NCI-H2081 treated with DMSO at 0.1 percent for 48 hours (cell line): ENCODE measurements at regions not wholly inside any gene's neighbourhood (a gene's known extent, or its start where the extent isn't known, plus 50 kb on each side); places are given as distances from the start of the nearest gene placed in this dataset.
"Not testable (repeated sequence)": the region's sequence is repeated elsewhere in the genome, so short reads cannot be mapped to it uniquely, and the experiment has no call there.

ENCODE experiments used
- DNase-seq: peaks from one replicate; lab custom pipeline; 2025; lab: John Stamatoyannopoulos, UW

GRCh38 chr4:32841217-32841616 lies 2121.0 kb downstream of the PCDH7 start:
- no peak for DNase-seq

DNA sequence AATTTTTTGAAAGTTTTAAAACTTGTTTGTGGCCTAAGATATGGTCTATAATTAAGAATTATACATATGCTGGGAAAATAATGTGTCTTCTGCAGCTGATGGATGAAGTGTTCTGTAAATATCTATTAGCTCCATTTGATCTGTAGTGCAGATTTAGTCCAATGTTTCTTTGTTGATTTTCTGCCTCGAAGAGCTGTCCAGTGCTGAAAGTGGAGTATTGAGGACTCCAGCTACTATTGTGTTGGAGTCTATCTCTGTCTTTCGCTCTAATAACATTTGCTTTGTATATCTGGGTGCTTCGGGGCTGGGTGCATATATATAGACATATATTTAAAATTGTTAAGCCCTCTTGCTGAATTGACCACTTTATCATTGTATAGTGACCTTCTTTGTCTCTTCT lies 2127.3 kb downstream of the PCDH7 start:
- no peak for DNase-seq

GRCh38 chr4:32855622-32856021 lies 2135.5 kb downstream of the PCDH7 start:
- no peak for DNase-seq

DNA sequence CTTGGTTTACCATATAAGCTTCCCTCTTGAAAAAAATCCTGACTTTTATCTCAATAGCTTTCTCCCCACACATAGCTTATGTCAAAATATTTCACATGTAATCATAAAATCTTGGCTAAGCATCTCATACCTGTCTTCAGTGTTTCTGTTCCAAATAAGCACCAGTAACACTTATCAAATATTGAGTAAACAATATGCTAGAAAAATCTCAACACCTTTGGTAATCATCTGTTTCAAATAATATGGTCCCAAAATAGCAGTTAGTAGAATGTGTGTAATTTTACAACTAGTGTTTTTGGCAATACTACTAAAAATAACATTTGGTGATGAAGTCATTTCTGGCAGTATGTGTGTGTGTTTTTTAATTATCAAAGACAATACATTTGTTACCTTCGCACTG lies 2138.2 kb downstream of the PCDH7 start:
- DNase-seq = no peak

DNA sequence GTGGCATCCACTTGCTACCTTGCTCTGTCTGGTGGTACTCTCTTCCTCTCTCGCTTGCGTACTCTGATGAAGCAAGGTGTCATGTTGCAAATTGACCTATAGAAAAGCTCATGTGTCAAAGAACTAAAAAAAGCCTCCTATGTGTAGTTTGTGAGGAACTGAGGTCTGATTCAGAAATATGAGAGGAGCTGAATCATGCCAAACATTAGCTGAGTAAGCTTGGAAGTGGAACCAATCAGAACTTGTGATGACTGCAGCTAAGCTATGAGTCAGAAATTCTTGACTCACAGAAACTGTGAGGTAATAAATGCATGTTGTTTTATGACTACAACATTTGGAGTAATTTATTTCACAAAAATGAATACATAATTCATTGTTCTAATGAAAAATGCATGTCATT lies 2138.8 kb downstream of the PCDH7 start:
- no peak for DNase-seq

GRCh38 chr4:32864713-32865351 lies 2144.7 kb downstream of the PCDH7 start:
- DNase-seq = no peak

DNA sequence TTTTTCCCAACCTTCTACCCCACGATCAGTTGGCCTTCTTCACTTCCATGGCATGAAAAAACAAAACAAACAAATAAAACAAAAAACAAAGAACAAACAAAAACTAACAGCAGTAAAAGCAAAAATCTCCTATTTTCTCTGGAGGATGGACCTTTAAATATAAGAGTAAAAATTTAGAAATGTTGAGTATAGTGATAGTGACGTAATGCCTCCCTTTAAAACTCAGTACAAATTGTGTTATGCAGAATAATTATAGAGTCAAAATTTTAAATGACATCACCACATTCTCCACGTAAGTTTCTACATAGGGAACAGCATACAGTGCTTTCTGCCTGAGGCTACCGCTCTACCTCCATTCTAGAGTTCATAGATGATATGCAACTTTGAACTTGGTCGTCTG lies 2156.4 kb downstream of the PCDH7 start:
- DNase-seq = no peak

DNA sequence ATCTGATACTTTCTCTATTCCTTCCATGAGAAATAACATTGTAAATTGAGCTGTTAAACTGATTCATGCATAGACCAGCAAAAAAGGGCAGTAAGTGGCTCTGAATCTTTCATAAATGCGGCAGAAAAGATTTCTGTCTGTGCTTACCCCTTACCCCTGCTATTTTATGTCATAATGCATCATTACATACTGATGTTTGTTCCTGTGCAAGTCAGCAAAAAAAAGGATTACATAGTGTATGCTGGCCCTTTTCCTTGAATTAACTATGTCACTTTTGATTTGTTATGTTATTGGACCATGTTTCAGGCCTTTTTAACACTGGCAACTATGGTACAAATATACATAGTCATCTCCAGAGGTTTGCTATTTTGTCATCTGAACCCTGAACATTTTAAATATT lies 2159.7 kb downstream of the PCDH7 start:
- DNase-seq = no peak

- no peak for DNase-seq
Observed at GRCh38 chr4:32884198-32884597, 2164.0 kb downstream of the PCDH7 start.

- no peak for DNase-seq
Observed at GRCh38 chr4:32890398-32890797, 2170.2 kb downstream of the PCDH7 start.

DNA sequence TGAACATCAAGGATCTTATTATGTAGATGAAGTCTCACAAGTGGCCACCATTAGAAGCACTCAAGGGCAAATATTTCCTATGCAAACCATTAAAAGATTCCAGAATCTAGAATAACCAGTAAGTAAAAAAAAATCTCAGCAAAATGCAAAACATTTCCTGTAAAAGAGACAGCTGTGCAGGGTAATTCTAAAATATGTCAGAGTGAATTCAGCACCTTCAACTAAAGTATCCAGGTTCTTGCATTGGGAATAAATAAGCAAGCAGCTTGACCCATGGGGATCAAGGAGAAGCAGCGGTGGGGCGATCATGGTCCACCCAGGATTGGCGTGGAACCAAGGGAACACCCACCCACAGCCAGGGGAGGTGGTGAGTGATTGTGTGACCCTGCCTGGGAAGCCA lies 2188.9 kb downstream of the PCDH7 start:
- no peak for DNase-seq

GRCh38 chr4:32909736-32910135 lies 2189.6 kb downstream of the PCDH7 start:
- DNase-seq = no peak

- DNase-seq = no peak
Observed at GRCh38 chr4:32917586-32917985, 2197.4 kb downstream of the PCDH7 start.

GRCh38 chr4:32929796-32930699 lies 2209.9 kb downstream of the PCDH7 start:
- DNase-seq = no peak

GRCh38 chr4:32930700-32931099 lies 2210.5 kb downstream of the PCDH7 start:
- no peak for DNase-seq

GRCh38 chr4:32931475-32931874 lies 2211.3 kb downstream of the PCDH7 start:
- DNase-seq = no peak

- no peak for DNase-seq
Observed at GRCh38 chr4:32932156-32932555, 2212.0 kb downstream of the PCDH7 start.

GRCh38 chr4:32939222-32939621 lies 2219.1 kb downstream of the PCDH7 start:
- not testable (repeated sequence) for DNase-seq

DNA sequence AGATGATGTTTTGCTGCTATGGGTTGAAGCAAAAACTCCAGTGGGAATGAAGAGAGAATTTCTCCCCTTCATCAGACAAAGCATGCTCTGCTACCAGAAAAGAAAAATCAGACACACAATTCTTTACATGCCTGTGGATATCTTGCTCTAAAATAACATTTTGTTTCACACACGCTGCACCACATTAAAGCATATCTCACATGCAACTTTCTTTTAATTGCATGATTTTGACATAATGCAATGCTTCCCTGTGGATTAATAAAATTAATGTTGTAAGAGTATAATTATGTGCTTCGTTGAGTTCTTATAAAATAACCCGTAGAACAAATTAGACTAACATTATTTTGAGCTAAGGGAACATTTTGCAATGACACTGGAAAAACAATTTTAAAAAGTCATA lies 2230.7 kb downstream of the PCDH7 start:
- no peak for DNase-seq

DNA sequence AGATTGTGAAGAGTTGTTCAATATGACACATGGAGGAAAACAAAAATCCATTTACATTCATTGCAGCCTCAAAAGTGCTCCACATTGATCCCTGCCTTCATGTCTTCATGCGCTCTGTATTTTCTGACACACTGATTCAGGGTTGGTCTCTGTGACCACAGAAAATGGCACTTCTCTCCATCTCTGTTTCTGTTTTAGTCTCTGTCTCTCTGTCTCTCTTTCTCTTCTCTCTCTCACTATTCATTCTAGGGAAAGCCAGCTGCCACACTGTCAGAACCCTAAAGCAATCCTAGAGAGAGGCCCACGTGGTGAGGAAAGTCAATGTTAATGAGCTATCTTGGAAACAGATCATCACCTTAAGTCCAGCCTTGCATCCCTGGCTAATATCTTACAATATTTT lies 2238.4 kb downstream of the PCDH7 start:
- DNase-seq = no peak

DNA sequence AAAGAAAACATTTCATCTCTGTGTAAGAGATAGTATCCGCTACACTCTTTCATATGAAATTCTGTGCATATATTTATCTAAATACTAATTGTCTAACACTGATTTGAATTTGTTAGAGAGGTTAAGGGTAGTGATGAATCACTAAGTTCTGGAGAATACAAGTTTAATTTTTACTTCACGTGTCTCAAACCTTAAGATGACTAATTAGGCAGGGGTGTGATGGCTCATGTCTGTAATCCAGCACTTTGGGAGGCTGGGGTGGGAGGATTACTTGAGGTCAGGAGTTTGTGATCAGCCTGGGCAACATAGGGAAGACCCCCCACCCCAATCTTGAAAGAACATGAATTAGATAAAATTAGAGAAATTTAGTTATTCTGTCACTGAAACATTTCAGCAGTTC lies 2241.9 kb downstream of the PCDH7 start:
- no peak for DNase-seq

GRCh38 chr4:32985256-32985655 lies 2265.1 kb downstream of the PCDH7 start:
- no peak for DNase-seq

DNA sequence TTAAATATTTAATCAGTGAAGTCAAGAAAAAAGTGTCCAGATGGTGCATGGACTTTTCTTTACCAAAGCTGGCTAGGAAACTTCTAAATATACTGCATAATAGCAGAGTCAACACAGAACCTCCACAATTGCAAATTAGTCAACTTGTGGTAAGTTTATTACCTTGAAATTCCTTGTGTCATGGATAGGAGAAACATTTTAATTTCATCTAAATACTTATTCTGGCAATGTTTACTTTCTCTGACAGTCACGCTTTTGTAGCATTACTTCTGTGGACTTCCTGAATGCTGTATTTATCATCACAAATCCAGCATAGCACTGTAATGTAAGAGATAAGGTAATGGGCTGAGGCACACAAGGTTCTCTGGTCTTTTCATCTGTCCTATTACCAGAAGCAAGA lies 2266.1 kb downstream of the PCDH7 start:
- no peak for DNase-seq

DNA sequence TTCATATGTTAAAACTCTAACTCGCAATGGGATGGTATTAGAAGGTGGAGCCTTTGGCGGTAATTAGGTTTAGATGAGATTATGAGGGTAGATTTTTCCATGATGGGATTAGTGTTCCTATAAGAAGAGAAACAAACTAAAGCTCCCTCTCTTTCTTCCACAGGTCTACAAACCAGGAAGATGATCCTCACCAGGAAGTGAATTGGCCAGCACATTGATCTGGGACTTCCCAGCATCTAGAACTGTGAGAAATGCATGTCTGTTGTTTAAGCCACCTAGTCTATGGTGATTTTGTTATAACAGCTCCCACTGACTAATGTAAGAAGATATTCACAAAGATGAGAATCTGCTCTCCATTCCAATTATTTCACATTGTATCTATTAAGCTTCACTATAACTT lies 2266.9 kb downstream of the PCDH7 start:
- no peak for DNase-seq
